HCT116 (cell line): ENCODE measurements at regions not wholly inside any gene's neighbourhood (a gene's known extent, or its start where the extent isn't known, plus 50 kb on each side); places are given as distances from the start of the nearest gene placed in this dataset.

Experiments
- ATAC-seq: fragments of 200-7000 bp; cut with Tn5 transposase; 2 replicates; pipeline ENCODE4 v1.9.1; 2020; ENCODE audit warnings: mild to moderate bottlenecking, moderate library complexity
- BruUV-seq: library from RNA; stranded (reverse); fragments of 400-500 nt; replicated peaks from 2 replicates; lab custom pipeline; 2021; lab: Mats Ljungman, UMichigan
- CTCF ChIA-PET: fragments of 300-600 bp; sonication (Branson Sonifier 250); formaldehyde crosslinking; loops from one replicate; lab custom pipeline; 2021; ENCODE audit warnings: antibody characterized with exemption; lab: Charles Lee
- POLR2A ChIA-PET: fragments of 300-600, 350-600 bp; sonication (Branson Sonifier 250); formaldehyde crosslinking; loops from one replicate; lab custom pipeline; 2021; ENCODE audit warnings: antibody characterized with exemption; lab: Charles Lee
- RAD21 ChIA-PET, 2 experiments: fragments of 300-600 bp; sonication (Branson Sonifier 250); formaldehyde crosslinking; loops; one replicate each; lab custom pipeline; 2023; ENCODE audit warnings: low total read pairs in 2 of 2; ENCODE audit not compliant: uncharacterized antibody in 2 of 2, unreplicated experiment in 2 of 2, low non-redundant PET in 1 of 2; lab: Charles Lee
- DNase-seq: peaks from one replicate; pipeline ENCODE4 v3.0.0-alpha.2; 2010; ENCODE audit warnings: low read depth, low spot score
- H2AFZ ChIP-seq: fragments of 200-600 bp; shearing (Covaris generic), sonication (generic); 2 replicates; pipeline ENCODE4 v1.6.1; 2017; ENCODE audit warnings: low read depth, mixed run types, mixed read lengths, antibody characterized with exemption, low read length; ENCODE audit not compliant: poor library complexity, severe bottlenecking
- H3K27ac ChIP-seq: 2 replicates; pipeline ENCODE4 v1.5.1; 2012; ENCODE audit warnings: low read depth, low read length
- H3K27me3 ChIP-seq: fragments of 200-600 bp; sonication (generic); 2 replicates; pipeline ENCODE4 v1.6.1; 2016; ENCODE audit warnings: mixed run types, low read length, mixed read lengths; ENCODE audit not compliant: insufficient read depth
- H3K36me3 ChIP-seq, 2 experiments: fragments of 200-500 bp in 1 of 2; fragments of 200-600 bp in 1 of 2; sonication (Bioruptor generic) in 1 of 2; sonication (generic) in 1 of 2; 2 replicates each; pipeline versions ENCODE4 v1.5.1 to v1.6.1; 2014 to 2016; ENCODE audit warnings: low read length in 2 of 2, inconsistent platforms in 1 of 2, mixed read lengths in 1 of 2, mixed run types in 1 of 2; ENCODE audit not compliant: insufficient read depth in 2 of 2, control insufficient read depth in 1 of 2
- H3K4me1 ChIP-seq, 2 experiments: fragments of 200-600 bp in 1 of 2; sonication (generic) in 1 of 2; 2 replicates each; pipeline versions ENCODE4 v1.5.1 to v1.6.1; 2012 to 2017; ENCODE audit warnings: low read length in 2 of 2, inconsistent platforms in 1 of 2, mild to moderate bottlenecking in 1 of 2, mixed read lengths in 1 of 2, mixed run types in 1 of 2, moderate library complexity in 1 of 2; ENCODE audit not compliant: insufficient read depth in 2 of 2, control insufficient read depth in 1 of 2
- H3K4me2 ChIP-seq: fragments of 200-600 bp; sonication (generic); 2 replicates; pipeline ENCODE4 v1.6.1; 2017; ENCODE audit warnings: mixed run types, low read length, mixed read lengths
- H3K4me3 ChIP-seq, 2 experiments: fragments of 200-600 bp in 1 of 2; sonication (generic) in 1 of 2; replicated peaks in 1 of 2; 2 replicates each; pipeline ENCODE4 v1.5.1; 2011 to 2016; ENCODE audit warnings: low read length in 2 of 2, control low read depth in 1 of 2, low read depth in 1 of 2, mild to moderate bottlenecking in 1 of 2, mixed read lengths in 1 of 2, mixed run types in 1 of 2
- H3K79me2 ChIP-seq: fragments of 200-600 bp; sonication (generic); 2 replicates; pipeline ENCODE4 v1.6.1; 2017; ENCODE audit warnings: mild to moderate bottlenecking, mixed run types, low read length, moderate library complexity, mixed read lengths; ENCODE audit not compliant: insufficient read depth
- H3K9ac ChIP-seq: fragments of 200-600 bp; sonication (generic); 2 replicates; pipeline ENCODE4 v1.6.1; 2016; ENCODE audit warnings: low read length, mixed read lengths
- H3K9me2 ChIP-seq: fragments of 200-600 bp; sonication (generic), shearing (Covaris generic); 2 replicates; pipeline ENCODE4 v1.6.1; 2017; ENCODE audit warnings: mixed run types, mild to moderate bottlenecking, moderate library complexity; ENCODE audit not compliant: insufficient read depth
- H3K9me3 ChIP-seq, 2 experiments: fragments of 200-500 bp in 1 of 2; fragments of 200-600 bp in 1 of 2; sonication (Bioruptor generic) in 1 of 2; sonication (generic) in 1 of 2; 2 replicates each; pipeline ENCODE4 v1.6.1; 2014 to 2017; ENCODE audit warnings: low read length in 2 of 2, mixed read lengths in 2 of 2, inconsistent platforms in 1 of 2, low read depth in 1 of 2, mild to moderate bottlenecking in 1 of 2, mixed run types in 1 of 2, moderate library complexity in 1 of 2; ENCODE audit not compliant: control insufficient read depth in 1 of 2, insufficient read depth in 1 of 2
- H4K20me1 ChIP-seq: fragments of 200-600 bp; sonication (generic), shearing (Covaris generic); 2 replicates; pipeline ENCODE4 v1.6.1; 2017; ENCODE audit warnings: mixed run types, mild to moderate bottlenecking, moderate library complexity; ENCODE audit not compliant: insufficient read depth
- CBX3 ChIP-seq: IDR thresholded peaks from 2 replicates; pipeline ENCODE4 v1.6.1; 2012; ENCODE audit warnings: low read depth
- CEBPB ChIP-seq: IDR thresholded peaks from 2 replicates; pipeline ENCODE4 v1.6.1; 2012; ENCODE audit warnings: low read depth
- EGR1 ChIP-seq: IDR thresholded peaks from 2 replicates; pipeline ENCODE4 v1.6.1; 2012; ENCODE audit warnings: low read depth
- EZH2 ChIP-seq: fragments of 200-600 bp; sonication (generic); IDR thresholded peaks from 2 replicates; pipeline ENCODE4 v1.6.1; 2017; ENCODE audit warnings: antibody characterized with exemption, mixed run types
- EZH2phosphoT487 ChIP-seq: fragments of 200-600 bp; IDR thresholded peaks from 2 replicates; pipeline ENCODE4 v1.6.1; 2018; ENCODE audit warnings: antibody characterized with exemption, borderline replicate concordance
- FOSL1 ChIP-seq: IDR thresholded peaks from 2 replicates; pipeline ENCODE4 v1.6.1; 2012; ENCODE audit warnings: low read depth
- JUND ChIP-seq: IDR thresholded peaks from 2 replicates; pipeline ENCODE4 v1.6.1; 2012
- POLR2A ChIP-seq: IDR thresholded peaks from 2 replicates; pipeline ENCODE4 v1.7.0; 2011; ENCODE audit warnings: borderline replicate concordance; ENCODE audit not compliant: insufficient read depth, insufficient read length; ENCODE audit errors: extremely low read depth
- POLR2AphosphoS5 ChIP-seq: IDR thresholded peaks from 2 replicates; pipeline ENCODE4 v1.6.1; 2011; ENCODE audit warnings: mild to moderate bottlenecking, low read depth, low read length, moderate library complexity
- RAD21 ChIP-seq: IDR thresholded peaks from 2 replicates; pipeline ENCODE4 v1.6.1; 2012; ENCODE audit warnings: low read depth, mild to moderate bottlenecking
- SIN3A ChIP-seq: IDR thresholded peaks from 2 replicates; pipeline ENCODE4 v1.6.1; 2012; ENCODE audit warnings: low read depth
- SRF ChIP-seq: IDR thresholded peaks from 2 replicates; pipeline ENCODE4 v1.6.1; 2012; ENCODE audit warnings: low read depth
- YY1 ChIP-seq: IDR thresholded peaks from 2 replicates; pipeline ENCODE4 v1.6.1; 2011; ENCODE audit warnings: low read length, low read depth, moderate library complexity, mild to moderate bottlenecking; ENCODE audit not compliant: insufficient replicate concordance; ENCODE audit errors: extremely low read depth
- ZFX ChIP-seq: fragments of 450-650 bp; IDR thresholded peaks from 2 replicates; pipeline ENCODE4 v1.6.1; 2017
- ZNF274 ChIP-seq: fragments of 200-500 bp; sonication (Bioruptor generic); IDR thresholded peaks from 2 replicates; pipeline ENCODE4 v1.6.1; 2014; ENCODE audit warnings: mild to moderate bottlenecking, low read depth, low read length, inconsistent platforms
- intact Hi-C: fragments of 100-400 bp; cut with micrococcal nuclease; formaldehyde crosslinking; loops from 2 replicates; pipeline ENCODE4 v1.10.0; 2022
- TF ChIP-seq, protein P1 (sequence below): IDR thresholded peaks from 2 replicates; pipeline ENCODE4 v1.6.1; 2012

DNA sequence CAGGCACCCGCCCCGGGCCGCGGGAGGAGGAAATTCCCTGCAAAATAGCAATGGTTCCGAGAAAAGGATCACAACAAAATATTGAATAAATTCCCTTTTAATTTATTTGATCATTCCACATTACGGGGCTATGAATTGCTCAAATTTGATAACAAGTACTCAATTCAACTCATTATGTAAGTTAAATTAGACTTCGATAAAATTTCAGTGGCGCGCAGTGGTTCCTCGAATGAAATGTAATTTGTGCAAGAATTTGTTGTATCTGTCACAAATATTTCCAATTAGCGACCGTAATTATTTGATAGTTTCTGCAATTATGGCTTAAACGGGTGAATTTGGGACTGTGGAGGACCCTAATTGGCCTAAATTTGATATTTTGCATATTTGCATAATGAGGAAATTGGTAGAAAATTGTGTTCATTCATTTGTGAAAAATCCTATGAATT lies 76.0 kb upstream of the TBCA start:
- no peaks in the 10 kb centered on the region for H3K36me3 ChIP-seq
- H3K79me2 ChIP-seq, result no peaks in the 10 kb centered on the region
- no peaks in the 10 kb centered on the region for H3K4me1 ChIP-seq
- no peak for DNase-seq
- no peak overlapping the region for H2AFZ ChIP-seq
- intact Hi-C loops, result no loop called here
- H3K4me2 ChIP-seq, result no peak overlapping the region
- ATAC-seq, result no peak
- H3K27ac ChIP-seq, result no peak overlapping the region
- ChIA-PET POLR2A (no interaction called here), CTCF (no interaction called here), RAD21 (no interaction called here)
- H3K9me2 ChIP-seq, result no peaks in the 10 kb centered on the region
- H4K20me1 ChIP-seq, result no peaks in the 10 kb centered on the region
- no peaks in the 10 kb centered on the region for H3K27me3 ChIP-seq
- no peak overlapping the region for H3K4me3 ChIP-seq
- no TSS peak for BruUV-seq
- no peaks in the 10 kb centered on the region for H3K9me3 ChIP-seq
- TF ChIP-seq, protein P1, sequence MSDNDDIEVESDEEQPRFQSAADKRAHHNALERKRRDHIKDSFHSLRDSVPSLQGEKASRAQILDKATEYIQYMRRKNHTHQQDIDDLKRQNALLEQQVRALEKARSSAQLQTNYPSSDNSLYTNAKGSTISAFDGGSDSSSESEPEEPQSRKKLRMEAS, result no peak
- no peak for TF ChIP-seq FOSL1
- TF ChIP-seq CBX3, result no peak
- no peak for TF ChIP-seq RAD21
- TF ChIP-seq JUND, result no peak
- no peak for TF ChIP-seq POLR2AphosphoS5
- TF ChIP-seq ZFX, result no peak
- no peak for TF ChIP-seq EZH2
- no peak for TF ChIP-seq EZH2phosphoT487
- no peak overlapping the region for H3K9ac ChIP-seq

DNA sequence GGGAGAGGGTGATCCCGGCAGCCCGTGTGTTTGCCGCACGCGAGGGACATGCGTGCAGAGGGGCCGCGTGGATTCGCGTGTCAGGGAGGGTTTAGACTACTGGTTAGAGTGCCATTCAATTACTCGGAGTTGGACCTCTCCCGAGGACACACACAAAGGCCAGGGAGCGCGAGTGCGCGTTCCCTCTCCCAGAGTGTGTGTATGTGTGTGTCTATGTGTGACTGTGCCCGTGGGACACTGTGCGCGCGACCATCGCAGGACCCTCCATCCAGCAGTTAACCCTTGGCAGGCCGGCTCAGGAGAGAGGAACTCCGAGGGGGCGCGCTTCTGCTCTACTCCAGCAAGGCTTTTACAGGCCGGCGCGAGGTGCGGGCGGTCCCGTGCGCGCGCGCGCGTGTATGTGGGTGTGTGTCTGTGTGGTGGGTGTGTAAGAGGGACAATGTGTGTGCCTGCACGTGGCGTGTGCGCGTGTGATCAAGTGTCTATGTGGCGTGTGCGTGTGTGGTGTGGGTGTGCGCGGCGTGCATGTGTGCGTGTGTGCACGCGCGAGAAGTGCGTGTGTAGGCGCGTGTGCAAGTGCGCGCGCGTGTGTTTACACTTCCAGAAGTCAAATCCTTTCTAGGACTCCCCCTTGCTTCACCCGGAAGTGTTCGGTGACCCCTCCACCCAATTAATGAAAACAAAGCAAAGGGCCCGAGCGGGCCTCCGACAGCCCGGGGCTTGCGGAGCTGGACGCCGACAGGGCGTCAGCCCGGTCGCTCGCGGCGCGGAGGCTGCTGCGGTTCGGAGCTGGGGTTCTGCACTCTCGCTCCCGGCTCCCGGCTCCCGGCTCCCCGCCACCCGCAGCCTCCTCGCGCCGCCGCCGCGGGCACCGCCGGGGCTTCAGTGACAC lies 75.3 kb upstream of the TBCA start:
- ChIA-PET POLR2A (no interaction called here), RAD21 (no interaction called here), CTCF (no interaction called here)
- intact Hi-C loops, result no loop called here
- no peaks in the 10 kb centered on the region for H3K9me2 ChIP-seq
- H3K4me2 ChIP-seq, result no peak overlapping the region
- BruUV-seq, result no TSS peak
- no peaks in the 10 kb centered on the region for H3K36me3 ChIP-seq
- TF ChIP-seq, protein P1, result no peak
- no peak for TF ChIP-seq ZFX
- TF ChIP-seq CEBPB, result no peak
- no peak for TF ChIP-seq YY1
- TF ChIP-seq POLR2A, result no peak
- no peak for TF ChIP-seq SIN3A
- TF ChIP-seq SRF, result no peak
- TF ChIP-seq EGR1, result no peak
- TF ChIP-seq ZNF274, result no peak
- H3K79me2 ChIP-seq, result no peaks in the 10 kb centered on the region
- no peak overlapping the region for H3K9ac ChIP-seq
- H4K20me1 ChIP-seq, result no peaks in the 10 kb centered on the region
- no peak for ATAC-seq
- DNase-seq, result no peak
- no peaks in the 10 kb centered on the region for H3K9me3 ChIP-seq
- H3K27ac ChIP-seq, result no peak overlapping the region
- no peak overlapping the region for H3K4me3 ChIP-seq
- H3K4me1 ChIP-seq, result no peaks in the 10 kb centered on the region
- H3K27me3 ChIP-seq, result no peaks in the 10 kb centered on the region
- H2AFZ ChIP-seq, result no peak overlapping the region
